CD4-positive, alpha-beta T cell (primary cell): ENCODE measurements at regions not wholly inside any gene's neighbourhood (a gene's known extent, or its start where the extent isn't known, plus 50 kb on each side); places are given as distances from the start of the nearest gene placed in this dataset.
"Not testable (repeated sequence)": the region's sequence is repeated elsewhere in the genome, so short reads cannot be mapped to it uniquely, and the experiment has no call there.

ENCODE experiments used
- ATAC-seq: fragments of 200-7000 bp; cut with Tn5 transposase; one replicate; pipeline ENCODE4 v1.10.0; 2022; ENCODE audit warnings: mild to moderate bottlenecking; ENCODE audit not compliant: poor library complexity
- CTCF ChIA-PET: fragments of 350-600 bp; sonication (Branson Sonifier 250); formaldehyde crosslinking; loops from one replicate; lab custom pipeline; 2021; ENCODE audit warnings: antibody characterized with exemption, inconsistent platforms; lab: Charles Lee
- POLR2A ChIA-PET: fragments of 350-600 bp; sonication (Branson Sonifier 250); formaldehyde crosslinking; loops from one replicate; lab custom pipeline; 2021; ENCODE audit warnings: antibody characterized with exemption, inconsistent platforms; lab: Charles Lee
- DNase-seq, 14 experiments: peaks; one replicate each; pipeline ENCODE4 v3.0.0-alpha.2; 2013 to 2020; ENCODE audit warnings: mixed read lengths in 2 of 14
- H3K27ac ChIP-seq, 2 donors: one replicate each; pipeline versions ENCODE4 v1.5.1 to v1.7.0; 2013; ENCODE audit warnings: low read length in 2 of 2, low read depth in 1 of 2, mild to moderate bottlenecking in 1 of 2
- H3K27me3 ChIP-seq, 2 experiments: 1 replicate in 1 of 2; 2 replicates in 1 of 2; pipeline versions ENCODE4 v1.6.1 to v1.7.0; 2013; ENCODE audit warnings: low read length in 2 of 2, control low read depth in 1 of 2, mild to moderate bottlenecking in 1 of 2, moderate library complexity in 1 of 2; ENCODE audit not compliant: insufficient read depth in 2 of 2, control insufficient read depth in 1 of 2
- H3K36me3 ChIP-seq: one replicate; pipeline ENCODE4 v1.6.1; 2013; ENCODE audit warnings: low read length, control low read depth; ENCODE audit not compliant: insufficient read depth
- H3K4me1 ChIP-seq: one replicate; pipeline ENCODE4 v1.6.1; 2013; ENCODE audit warnings: low read length, control low read depth; ENCODE audit not compliant: insufficient read depth
- H3K4me3 ChIP-seq: one replicate; pipeline ENCODE4 v1.5.1; 2013; ENCODE audit warnings: mild to moderate bottlenecking, low read length, moderate library complexity
- H3K9me3 ChIP-seq, 2 experiments: 1 replicate in 1 of 2; 2 replicates in 1 of 2; pipeline versions ENCODE4 v1.6.1 to v1.7.0; 2013; ENCODE audit warnings: low read length in 2 of 2, mild to moderate bottlenecking in 2 of 2, control low read depth in 1 of 2, moderate library complexity in 1 of 2; ENCODE audit not compliant: control insufficient read depth in 1 of 2, insufficient read depth in 1 of 2
- H3K27ac Mint-ChIP-seq: one replicate; pipeline ENCODE4 v1.8.0; 2020; ENCODE audit warnings: mixed read lengths
- H3K27me3 Mint-ChIP-seq: one replicate; pipeline ENCODE4 v1.8.0; 2021; ENCODE audit warnings: mixed read lengths
- H3K36me3 Mint-ChIP-seq: one replicate; pipeline ENCODE4 v1.8.0; 2021; ENCODE audit warnings: low read depth, mixed read lengths
- H3K4me1 Mint-ChIP-seq: one replicate; pipeline ENCODE4 v1.8.0; 2021; ENCODE audit warnings: low read depth, mixed read lengths
- H3K4me3 Mint-ChIP-seq: one replicate; pipeline ENCODE4 v1.8.0; 2020; ENCODE audit warnings: mild to moderate bottlenecking, mixed read lengths
- H3K9me3 Mint-ChIP-seq: one replicate; pipeline ENCODE4 v1.8.0; 2020; ENCODE audit warnings: mixed read lengths
- CTCF ChIP-seq: fragments of 200-600 bp; IDR thresholded peaks from one replicate; pipeline ENCODE4 v1.8.0; 2022; ENCODE audit warnings: antibody characterized with exemption, mild to moderate bottlenecking
- intact Hi-C, 2 experiments: fragments of 100-400 bp; cut with DNase I in 1 of 2; cut with micrococcal nuclease in 1 of 2; formaldehyde crosslinking; loops; one replicate each; pipeline versions ENCODE4 v1.15.1 to v1.9.0; 2023 to 2025; cut with DNase I, micrococcal nuclease

GRCh38 chr10:35819011-35819410 is 176.9 kb upstream of the FZD8 start:
- peaks cover 4% of the 10 kb centered on the region for H3K9me3 Mint-ChIP-seq
- intact Hi-C loops, result no loop called here

GRCh38 chr10:35817109-35817508 is 175.0 kb upstream of the FZD8 start:
- CTCF ChIA-PET, H3K36me3 Mint-ChIP-seq, ATAC-seq, H3K4me3 Mint-ChIP-seq, DNase-seq, H3K27ac Mint-ChIP-seq, H3K27me3 ChIP-seq, H3K9me3 ChIP-seq, H3K27me3 Mint-ChIP-seq, POLR2A ChIA-PET, H3K36me3 ChIP-seq, H3K4me3 ChIP-seq, H3K4me1 ChIP-seq, H3K4me1 Mint-ChIP-seq, H3K9me3 Mint-ChIP-seq, H3K27ac ChIP-seq, intact Hi-C loops: not testable (repeated sequence)

More at GRCh38 chr10:35819011-35819410, 176.9 kb upstream of the FZD8 start:
- Histone ChIP-seq H3K27me3 (no peaks in the 10 kb centered on the region), H3K4me3 (no peak overlapping the region), H3K9me3 (no peaks in the 10 kb centered on the region), H3K4me1 (no peaks in the 10 kb centered on the region), H3K36me3 (no peaks in the 10 kb centered on the region), H3K27ac (no peak overlapping the region)
- CTCF ChIA-PET, result no interaction called here
- Mint-ChIP-seq H3K36me3 (no peaks in the 10 kb centered on the region), H3K4me3 (no peak overlapping the region), H3K4me1 (no peaks in the 10 kb centered on the region), H3K27ac (no peak overlapping the region), H3K27me3 (no peaks in the 10 kb centered on the region)
- POLR2A ChIA-PET, result no interaction called here
- ATAC-seq (no peak), DNase-seq (no peak)
- TF ChIP-seq CTCF, result no peak

GRCh38 chr10:35813219-35813618 is 171.1 kb upstream of the FZD8 start:
- CTCF ChIA-PET, result no interaction called here

More at GRCh38 chr10:35813219-35813618, 171.1 kb upstream of the FZD8 start:
- H3K9me3 ChIP-seq, result peaks cover 0 to 6% of the 10 kb centered on the region in 2 experiments
- Mint-ChIP-seq H3K27me3 (no peaks in the 10 kb centered on the region), H3K27ac (no peak overlapping the region), H3K4me3 (no peak overlapping the region), H3K4me1 (no peaks in the 10 kb centered on the region), H3K36me3 (no peaks in the 10 kb centered on the region), H3K9me3 (peaks cover 9% of the 10 kb centered on the region)
- intact Hi-C loops, result no loop called here
- H3K4me3 ChIP-seq, result no peak overlapping the region
- no peak overlapping the region for H3K27ac ChIP-seq
- POLR2A ChIA-PET, result no interaction called here
- no peaks in the 10 kb centered on the region for H3K4me1 ChIP-seq
- DNase-seq (no peak), ATAC-seq (no peak)
- H3K36me3 ChIP-seq, result no peaks in the 10 kb centered on the region
- no peak for TF ChIP-seq CTCF
- H3K27me3 ChIP-seq, result no peaks in the 10 kb centered on the region
